ENCODE measurements at regions not wholly inside any gene's neighbourhood (a gene's known extent, or its start where the extent isn't known, plus 50 kb on each side); places are given as distances from the start of the nearest gene placed in this dataset.
"Not testable (repeated sequence)": the region's sequence is repeated elsewhere in the genome, so short reads cannot be mapped to it uniquely, and the experiment has no call there.

- H3K27me3 Mint-ChIP-seq = no peaks in the 10 kb centered on the region
- POLR2A ChIA-PET = no interaction called here
- H3K4me1 Mint-ChIP-seq = no peaks in the 10 kb centered on the region
- no peak for DNase-seq
- H3K4me3 Mint-ChIP-seq = no peak overlapping the region
- ATAC-seq = no peak
- H3K9me3 Mint-ChIP-seq = no peaks in the 10 kb centered on the region
- H3K27ac Mint-ChIP-seq = no peak overlapping the region
- H3K36me3 Mint-ChIP-seq = no peaks in the 10 kb centered on the region
Observed at GRCh38 chrX:40878766-40879165, 143.4 kb upstream of the MED14 start.

GRCh38 chrX:40879172-40879571 is 143.8 kb upstream of the MED14 start:
- POLR2A ChIA-PET, H3K4me1 Mint-ChIP-seq, H3K36me3 Mint-ChIP-seq, ATAC-seq, H3K27me3 Mint-ChIP-seq, H3K4me3 Mint-ChIP-seq, DNase-seq, H3K9me3 Mint-ChIP-seq: not testable (repeated sequence)
- peak overlapping the region in 1 of 10 donors; percentile 44 for H3K27ac Mint-ChIP-seq

- ATAC-seq (no peak), DNase-seq (no peak)
- POLR2A ChIA-PET = no interaction called here
- H3K9me3 Mint-ChIP-seq = no peaks in the 10 kb centered on the region
- no peaks in the 10 kb centered on the region for H3K36me3 Mint-ChIP-seq
- peak overlapping the region in 1 of 10 donors; percentile 10 for H3K27ac Mint-ChIP-seq
- no peak overlapping the region for H3K4me3 Mint-ChIP-seq
- no peaks in the 10 kb centered on the region for H3K4me1 Mint-ChIP-seq
- no peaks in the 10 kb centered on the region for H3K27me3 Mint-ChIP-seq
Observed at GRCh38 chrX:40880712-40881111, 145.4 kb upstream of the MED14 start.

- Mint-ChIP-seq H3K27ac (no peak overlapping the region), H3K27me3 (no peaks in the 10 kb centered on the region), H3K36me3 (no peaks in the 10 kb centered on the region), H3K4me3 (no peak overlapping the region), H3K9me3 (no peaks in the 10 kb centered on the region), H3K4me1 (peaks cover 0 to 1% (median 0%) of the 10 kb centered on the region in 4 donors)
- POLR2A ChIA-PET = no interaction called here
- ATAC-seq (no peak), DNase-seq (no peak)
Observed at GRCh38 chrX:40883021-40883619, 147.8 kb upstream of the MED14 start.

- H3K27me3 Mint-ChIP-seq = no peaks in the 10 kb centered on the region
- peaks cover 0 to 2% (median 0%) of the 10 kb centered on the region in 9 donors for H3K9me3 Mint-ChIP-seq
- H3K4me1 Mint-ChIP-seq = peaks cover 0 to 2% (median 0%) of the 10 kb centered on the region in 4 donors
- no peak overlapping the region for H3K27ac Mint-ChIP-seq
- no peak overlapping the region for H3K4me3 Mint-ChIP-seq
- DNase-seq = no peak
- POLR2A ChIA-PET = no interaction called here
- peaks cover 0 to under 1% (median 0%) of the 10 kb centered on the region in 3 donors for H3K36me3 Mint-ChIP-seq
- ATAC-seq = no peak
Observed at GRCh38 chrX:40885989-40886388, 150.6 kb upstream of the MED14 start.

- DNase-seq = no peak
- Mint-ChIP-seq H3K9me3 (peaks cover 0 to 10% (median 0%) of the 10 kb centered on the region in 9 donors), H3K4me1 (peaks cover 0 to 2% (median 0%) of the 10 kb centered on the region in 4 donors), H3K27ac (no peak overlapping the region), H3K4me3 (no peak overlapping the region), H3K36me3 (peaks cover 0 to 4% (median 3%) of the 10 kb centered on the region in 3 donors), H3K27me3 (no peaks in the 10 kb centered on the region)
- POLR2A ChIA-PET = no interaction called here
- no peak for ATAC-seq
Observed at GRCh38 chrX:40887476-40887875, 152.1 kb upstream of the MED14 start.

- no peaks in the 10 kb centered on the region for H3K27me3 Mint-ChIP-seq
Observed at GRCh38 chrX:40891798-40892197, 156.5 kb upstream of the MED14 start.

GRCh38 chrX:40893251-40893910 is 158.0 kb upstream of the MED14 start:
- Mint-ChIP-seq H3K9me3 (peaks cover 0 to 10% (median 0%) of the 10 kb centered on the region in 9 donors), H3K36me3 (peaks cover 0 to 4% (median 3%) of the 10 kb centered on the region in 3 donors), H3K27ac (no peak overlapping the region), H3K4me1 (no peaks in the 10 kb centered on the region), H3K27me3 (no peaks in the 10 kb centered on the region), H3K4me3 (no peak overlapping the region)
- DNase-seq (no peak), ATAC-seq (no peak)
- POLR2A ChIA-PET = no interaction called here

More at GRCh38 chrX:40891798-40892197, 156.5 kb upstream of the MED14 start:
- H3K36me3 Mint-ChIP-seq = peaks cover 0 to 4% (median 3%) of the 10 kb centered on the region in 3 donors
- no peak overlapping the region for H3K4me3 Mint-ChIP-seq
- POLR2A ChIA-PET = no interaction called here
- peaks cover 0 to 2% (median 0%) of the 10 kb centered on the region in 4 donors for H3K4me1 Mint-ChIP-seq
- DNase-seq (no peak), ATAC-seq (no peak)
- peaks cover 0 to 10% (median 0%) of the 10 kb centered on the region in 9 donors for H3K9me3 Mint-ChIP-seq
- H3K27ac Mint-ChIP-seq = no peak overlapping the region

- POLR2A ChIA-PET = no interaction called here
- Mint-ChIP-seq H3K27me3 (no peaks in the 10 kb centered on the region), H3K4me3 (no peak overlapping the region), H3K36me3 (peaks cover 0 to 4% (median 3%) of the 10 kb centered on the region in 3 donors), H3K4me1 (no peaks in the 10 kb centered on the region), H3K27ac (no peak overlapping the region), H3K9me3 (peaks cover 0 to 10% (median 0%) of the 10 kb centered on the region in 9 donors)
- ATAC-seq (no peak), DNase-seq (no peak)
Observed at GRCh38 chrX:40895246-40895645, 159.9 kb upstream of the MED14 start.

GRCh38 chrX:40897718-40898270 is 162.5 kb upstream of the MED14 start:
- Mint-ChIP-seq H3K4me1 (no peaks in the 10 kb centered on the region), H3K9me3 (peaks cover 0 to 2% (median 0%) of the 10 kb centered on the region in 9 donors), H3K27me3 (no peaks in the 10 kb centered on the region), H3K27ac (peak overlapping the region in 1 of 10 donors; percentile 34), H3K4me3 (no peak overlapping the region), H3K36me3 (no peaks in the 10 kb centered on the region)
- ATAC-seq (no peak), DNase-seq (no peak)
- POLR2A ChIA-PET = no interaction called here

- ATAC-seq, H3K36me3 Mint-ChIP-seq, H3K27me3 Mint-ChIP-seq, H3K9me3 Mint-ChIP-seq, H3K4me1 Mint-ChIP-seq, DNase-seq, H3K27ac Mint-ChIP-seq, H3K4me3 Mint-ChIP-seq, POLR2A ChIA-PET: not testable (repeated sequence)
Observed at GRCh38 chrX:40904739-40905138, 169.4 kb upstream of the MED14 start.

GRCh38 chrX:40908026-40908425 is 172.7 kb upstream of the MED14 start:
- peaks cover 0 to 2% (median 0%) of the 10 kb centered on the region in 9 donors for H3K9me3 Mint-ChIP-seq
- ATAC-seq = no peak
- no peak for DNase-seq
- no peaks in the 10 kb centered on the region for H3K27me3 Mint-ChIP-seq
- H3K27ac Mint-ChIP-seq = no peak overlapping the region
- H3K4me1 Mint-ChIP-seq = no peaks in the 10 kb centered on the region
- no peak overlapping the region for H3K4me3 Mint-ChIP-seq
- POLR2A ChIA-PET = no interaction called here
- H3K36me3 Mint-ChIP-seq = no peaks in the 10 kb centered on the region

GRCh38 chrX:40908857-40909475 is 173.6 kb upstream of the MED14 start:
- DNase-seq (no peak), ATAC-seq (no peak)
- POLR2A ChIA-PET = no interaction called here
- Mint-ChIP-seq H3K27ac (no peak overlapping the region), H3K4me1 (no peaks in the 10 kb centered on the region), H3K9me3 (peaks cover 0 to 2% (median 0%) of the 10 kb centered on the region in 9 donors), H3K4me3 (no peak overlapping the region), H3K27me3 (no peaks in the 10 kb centered on the region), H3K36me3 (peaks cover 0 to under 1% (median 0%) of the 10 kb centered on the region in 3 donors)
